ENCODE measurements at regions not wholly inside any gene's neighbourhood (a gene's known extent, or its start where the extent isn't known, plus 50 kb on each side); places are given as distances from the start of the nearest gene placed in this dataset.

GRCh38 chr2:228549441-228550007, 368.0 kb upstream of the SPHKAP start:
- Histone ChIP-seq H3K27ac (no peak overlapping the region), H4K20me1 (ENCODE audit: insufficient read depth, poor library complexity, severe bottlenecking) (no peaks in the 10 kb centered on the region), H3K79me2 (no peaks in the 10 kb centered on the region), H3K36me3 (replicated peaks; ENCODE audit: insufficient read depth, low read depth) (no peaks in the 10 kb centered on the region), H3K4me2 (no peak overlapping the region), H3K4me1 (ENCODE audit: insufficient read depth) (no peaks in the 10 kb centered on the region), H3K9me2 (replicated peaks; ENCODE audit: insufficient read depth) (no peaks in the 10 kb centered on the region), H3K4me3 (no peak overlapping the region), H2AFZ (no peak overlapping the region), H3K27me3 (no peaks in the 10 kb centered on the region), H3K9me3 (ENCODE audit: low read depth) (no peaks in the 10 kb centered on the region)
- WGBS (ENCODE audit: low lambda C conversion rate, missing lambda C conversion rate) = 87% methylated on average over 7 of the region's 7 CpGs
- TF ChIP-seq, protein P1, sequence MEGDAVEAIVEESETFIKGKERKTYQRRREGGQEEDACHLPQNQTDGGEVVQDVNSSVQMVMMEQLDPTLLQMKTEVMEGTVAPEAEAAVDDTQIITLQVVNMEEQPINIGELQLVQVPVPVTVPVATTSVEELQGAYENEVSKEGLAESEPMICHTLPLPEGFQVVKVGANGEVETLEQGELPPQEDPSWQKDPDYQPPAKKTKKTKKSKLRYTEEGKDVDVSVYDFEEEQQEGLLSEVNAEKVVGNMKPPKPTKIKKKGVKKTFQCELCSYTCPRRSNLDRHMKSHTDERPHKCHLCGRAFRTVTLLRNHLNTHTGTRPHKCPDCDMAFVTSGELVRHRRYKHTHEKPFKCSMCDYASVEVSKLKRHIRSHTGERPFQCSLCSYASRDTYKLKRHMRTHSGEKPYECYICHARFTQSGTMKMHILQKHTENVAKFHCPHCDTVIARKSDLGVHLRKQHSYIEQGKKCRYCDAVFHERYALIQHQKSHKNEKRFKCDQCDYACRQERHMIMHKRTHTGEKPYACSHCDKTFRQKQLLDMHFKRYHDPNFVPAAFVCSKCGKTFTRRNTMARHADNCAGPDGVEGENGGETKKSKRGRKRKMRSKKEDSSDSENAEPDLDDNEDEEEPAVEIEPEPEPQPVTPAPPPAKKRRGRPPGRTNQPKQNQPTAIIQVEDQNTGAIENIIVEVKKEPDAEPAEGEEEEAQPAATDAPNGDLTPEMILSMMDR (IDR thresholded peaks at IDR 0.05; ENCODE audit: poor library complexity) = no peak
- TF ChIP-seq EZH2 (IDR thresholded peaks at IDR 0.05; ENCODE audit: borderline replicate concordance) = no peak
- no peak for TF ChIP-seq EZH2phosphoT487 (IDR thresholded peaks at IDR 0.05; ENCODE audit: low read depth, severe bottlenecking, unreplicated experiment)
- no peak for DNase-seq (ENCODE audit: low spot score)

GRCh38 chr2:228548230-228548629, 366.7 kb upstream of the SPHKAP start:
- no peak overlapping the region for H2AFZ ChIP-seq
- no peak overlapping the region for H3K27ac ChIP-seq
- H3K27me3 ChIP-seq = no peaks in the 10 kb centered on the region
- no peaks in the 10 kb centered on the region for H3K4me1 ChIP-seq (ENCODE audit: insufficient read depth)
- no peaks in the 10 kb centered on the region for H3K9me2 ChIP-seq (replicated peaks; ENCODE audit: insufficient read depth)
- no peak for DNase-seq (ENCODE audit: low spot score)
- H4K20me1 ChIP-seq (ENCODE audit: insufficient read depth, poor library complexity, severe bottlenecking) = no peaks in the 10 kb centered on the region
- H3K9me3 ChIP-seq (ENCODE audit: low read depth) = no peaks in the 10 kb centered on the region
- no peak overlapping the region for H3K4me3 ChIP-seq
- no peaks in the 10 kb centered on the region for H3K36me3 ChIP-seq (replicated peaks; ENCODE audit: insufficient read depth, low read depth)
- TF ChIP-seq, protein P1 (IDR thresholded peaks at IDR 0.05; ENCODE audit: poor library complexity) = no peak
- TF ChIP-seq EZH2 (IDR thresholded peaks at IDR 0.05; ENCODE audit: borderline replicate concordance) (no peak), EZH2phosphoT487 (IDR thresholded peaks at IDR 0.05; ENCODE audit: low read depth, severe bottlenecking, unreplicated experiment) (no peak)
- WGBS (ENCODE audit: low lambda C conversion rate, missing lambda C conversion rate) = 41% methylated on average over 1 of the region's 1 CpG
- H3K79me2 ChIP-seq = no peaks in the 10 kb centered on the region
- H3K4me2 ChIP-seq = no peak overlapping the region

DNA sequence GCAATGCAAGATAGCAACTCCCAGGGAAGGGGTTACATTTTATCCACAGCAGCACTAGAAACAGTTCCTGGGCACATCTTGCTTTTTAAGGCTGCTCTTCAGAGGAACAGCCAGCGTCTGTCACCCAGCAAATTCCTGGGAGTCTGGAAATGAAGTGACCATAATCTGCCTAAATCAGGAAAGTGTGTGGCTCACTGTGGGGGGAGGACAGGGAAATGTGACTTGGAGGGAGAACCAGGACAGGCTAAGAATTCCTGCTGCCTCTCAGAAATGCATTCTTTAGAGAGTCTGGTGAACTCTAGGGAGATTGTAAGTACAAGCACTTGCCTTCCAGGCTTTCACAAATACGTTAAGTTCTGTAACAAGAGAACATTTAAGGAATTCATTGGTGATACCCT, 364.3 kb upstream of the SPHKAP start:
- no peak for DNase-seq (ENCODE audit: low spot score)
- no peaks in the 10 kb centered on the region for H3K79me2 ChIP-seq
- H3K4me3 ChIP-seq = no peak overlapping the region
- TF ChIP-seq EZH2phosphoT487 (IDR thresholded peaks at IDR 0.05; ENCODE audit: low read depth, severe bottlenecking, unreplicated experiment) (no peak), EZH2 (IDR thresholded peaks at IDR 0.05; ENCODE audit: borderline replicate concordance) (no peak)
- TF ChIP-seq, protein P1 (IDR thresholded peaks at IDR 0.05; ENCODE audit: poor library complexity) = no peak
- H3K9me3 ChIP-seq (ENCODE audit: low read depth) = no peaks in the 10 kb centered on the region
- no peak overlapping the region for H3K27ac ChIP-seq
- H3K27me3 ChIP-seq = no peaks in the 10 kb centered on the region
- H4K20me1 ChIP-seq (ENCODE audit: insufficient read depth, poor library complexity, severe bottlenecking) = no peaks in the 10 kb centered on the region
- no peaks in the 10 kb centered on the region for H3K9me2 ChIP-seq (replicated peaks; ENCODE audit: insufficient read depth)
- no peak overlapping the region for H3K4me2 ChIP-seq
- H2AFZ ChIP-seq = no peak overlapping the region
- 38% methylated on average over 2 of the region's 2 CpGs for WGBS (ENCODE audit: low lambda C conversion rate, missing lambda C conversion rate)
- no peaks in the 10 kb centered on the region for H3K4me1 ChIP-seq (ENCODE audit: insufficient read depth)
- no peaks in the 10 kb centered on the region for H3K36me3 ChIP-seq (replicated peaks; ENCODE audit: insufficient read depth, low read depth)
